GM13976 (cell line): ENCODE measurements at regions not wholly inside any gene's neighbourhood (a gene's known extent, or its start where the extent isn't known, plus 50 kb on each side); places are given as distances from the start of the nearest gene placed in this dataset.

ENCODE experiments used
- DNase-seq: peaks from one replicate; pipeline ENCODE4 v3.0.0; 2012; ENCODE audit warnings: low spot score
- CTCF ChIP-seq: IDR thresholded peaks from 2 replicates; pipeline ENCODE4 v1.5.1; 2012; ENCODE audit warnings: borderline replicate concordance, mild to moderate bottlenecking; ENCODE audit not compliant: insufficient read depth; ENCODE audit errors: extremely low read depth, missing control alignments, control extremely low read depth
- in situ Hi-C: fragments of 300-500 bp; cut with MboI; formaldehyde crosslinking; loops from one replicate; pipeline ENCODE4 v1.12.0; 2022; ENCODE audit warnings: low sequenced_read_pairs, mixed read lengths, inconsistent platforms; ENCODE audit not compliant: unreplicated experiment

GRCh38 chr2:7468955-7469354, 551.7 kb downstream of the RNF144A start:
- in situ Hi-C loops = no loop called here

GRCh38 chr2:7471185-7471584, 554.0 kb downstream of the RNF144A start:
- DNase-seq = no peak
- TF ChIP-seq CTCF = no peak
- in situ Hi-C loops = no loop called here

More at GRCh38 chr2:7468955-7469354, 551.7 kb downstream of the RNF144A start:
- no peak for DNase-seq
- TF ChIP-seq CTCF = no peak

- TF ChIP-seq CTCF = no peak
- in situ Hi-C loops = no loop called here
- no peak for DNase-seq
These were observed 555.3 kb downstream of the RNF144A start for GRCh38 chr2:7472465-7472864.

- no peak for TF ChIP-seq CTCF
- DNase-seq = no peak
- in situ Hi-C loops = no loop called here
These were observed 556.0 kb downstream of the RNF144A start for GRCh38 chr2:7473135-7473771.

GRCh38 chr2:7476371-7476770, 559.2 kb downstream of the RNF144A start:
- in situ Hi-C loops = no loop called here
- no peak for DNase-seq
- no peak for TF ChIP-seq CTCF

- no peak for DNase-seq
- no peak for TF ChIP-seq CTCF
- in situ Hi-C loops = no loop called here
These were observed 562.4 kb downstream of the RNF144A start for GRCh38 chr2:7479603-7480002.
